Activated T-cell treated with anti-CD3 and anti-CD28 coated beads for 48 hours (primary cell): ENCODE measurements at regions not wholly inside any gene's neighbourhood (a gene's known extent, or its start where the extent isn't known, plus 50 kb on each side); places are given as distances from the start of the nearest gene placed in this dataset.
"Not testable (repeated sequence)": the region's sequence is repeated elsewhere in the genome, so short reads cannot be mapped to it uniquely, and the experiment has no call there.

ENCODE experiments used
- DNase-seq: peaks from one replicate; pipeline ENCODE4 v3.0.0-alpha.2; 2020; ENCODE audit warnings: low read depth

GRCh38 chr10:131581547-131581946, 270.0 kb upstream of the TCERG1L start:
- DNase-seq: not testable (repeated sequence)

- no peak for DNase-seq
Observed at GRCh38 chr10:131584287-131584686, 272.8 kb upstream of the TCERG1L start.

GRCh38 chr10:131585761-131586160, 274.2 kb upstream of the TCERG1L start:
- no peak for DNase-seq

- no peak for DNase-seq
Observed at GRCh38 chr10:131586958-131587357, 275.4 kb upstream of the TCERG1L start.

- no peak for DNase-seq
Observed at GRCh38 chr10:131587976-131588680, 276.6 kb upstream of the TCERG1L start.

- no peak for DNase-seq
Observed at GRCh38 chr10:131588704-131589220, 277.2 kb upstream of the TCERG1L start.

- DNase-seq: no peak
Observed at GRCh38 chr10:131590567-131590966, 279.0 kb upstream of the TCERG1L start.

GRCh38 chr10:131591936-131592335, 280.4 kb upstream of the TCERG1L start:
- no peak for DNase-seq

- no peak for DNase-seq
Observed at GRCh38 chr10:131609176-131609575, 291.6 kb upstream of the PPP2R2D start.

- no peak for DNase-seq
Observed at GRCh38 chr10:131615150-131615549, 285.7 kb upstream of the PPP2R2D start.

GRCh38 chr10:131616040-131616439, 284.8 kb upstream of the PPP2R2D start:
- no peak for DNase-seq

- DNase-seq: no peak
Observed at GRCh38 chr10:131617113-131617858, 283.5 kb upstream of the PPP2R2D start.

GRCh38 chr10:131618587-131619267, 282.1 kb upstream of the PPP2R2D start:
- no peak for DNase-seq

- no peak for DNase-seq
Observed at GRCh38 chr10:131620314-131620713, 280.5 kb upstream of the PPP2R2D start.

GRCh38 chr10:131620904-131621303, 279.9 kb upstream of the PPP2R2D start:
- DNase-seq: no peak

- DNase-seq: no peak
Observed at GRCh38 chr10:131621784-131622624, 278.8 kb upstream of the PPP2R2D start.

- DNase-seq: no peak
Observed at GRCh38 chr10:131625041-131625440, 275.8 kb upstream of the PPP2R2D start.

- DNase-seq: no peak
Observed at GRCh38 chr10:131626274-131626673, 274.5 kb upstream of the PPP2R2D start.

GRCh38 chr10:131629026-131629770, 271.6 kb upstream of the PPP2R2D start:
- no peak for DNase-seq

- no peak for DNase-seq
Observed at GRCh38 chr10:131630772-131631258, 270.0 kb upstream of the PPP2R2D start.

GRCh38 chr10:131631619-131632018, 269.2 kb upstream of the PPP2R2D start:
- DNase-seq: no peak
